K562 (cell line): ENCODE measurements at regions not wholly inside any gene's neighbourhood (a gene's known extent, or its start where the extent isn't known, plus 50 kb on each side); places are given as distances from the start of the nearest gene placed in this dataset.

Experiments used
- ATAC-seq: fragments of 200-7000 bp; cut with Tn5 transposase; 3 replicates; pipeline ENCODE4 v1.9.1; 2020; ENCODE audit warnings: moderate library complexity
- BruUV-seq: library from RNA; stranded (reverse); fragments of 400-500 nt; replicated peaks from 2 replicates; lab custom pipeline; 2021; lab: Mats Ljungman, UMichigan
- CTCF ChIA-PET: fragments of 300-600 bp; formaldehyde crosslinking; extraction: SDS; loops from one replicate; lab custom pipeline; 2021; ENCODE audit warnings: low intra/inter-chr PET ratio; lab: Yijun Ruan, JAX
- POLR2A ChIA-PET: fragments of 300-600, 350-650 bp; sonication (Branson Sonifier 250); formaldehyde crosslinking; extraction: SDS; loops from one replicate; lab custom pipeline; 2021; ENCODE audit warnings: antibody characterized with exemption, inconsistent platforms; lab: Yijun Ruan, JAX
- DNase-seq, 4 experiments: peaks; one replicate each; pipeline versions ENCODE4 v3.0.0 to v3.0.0-alpha.2; 2011 to 2018; ENCODE audit warnings: low spot score in 3 of 4, mixed read lengths in 3 of 4; ENCODE audit errors: extremely low read depth in 1 of 4
- FAIRE-seq: peaks from 2 replicates; lab custom pipeline; 2011; peaks lifted over from hg19 to GRCh38; lab: Jason Lieb, UNC
- H2AFZ ChIP-seq: 2 replicates; pipeline ENCODE4 v1.6.0; 2011; ENCODE audit warnings: low read depth, low read length, control low read depth, inconsistent platforms
- H3K27ac ChIP-seq: fragments of 200-600 bp; 3 replicates; pipeline ENCODE4 v1.8.0; 2011; ENCODE audit warnings: low read depth, mild to moderate bottlenecking, control low read depth, inconsistent platforms, low read length, moderate library complexity, mixed read lengths; ENCODE audit errors: extremely low read depth
- H3K27me3 ChIP-seq, 2 experiments: fragments of 300-600 bp in 1 of 2; 2 replicates in 1 of 2; 3 replicates in 1 of 2; pipeline versions ENCODE4 v1.6.0 to v1.8.0; 2011; ENCODE audit warnings: inconsistent platforms in 2 of 2, low read length in 2 of 2, mild to moderate bottlenecking in 1 of 2, mixed read lengths in 1 of 2, moderate library complexity in 1 of 2; ENCODE audit not compliant: control insufficient read depth in 2 of 2, insufficient read depth in 2 of 2
- H3K36me3 ChIP-seq: fragments of 300-600 bp; 3 replicates; pipeline ENCODE4 v1.8.0; 2011; ENCODE audit warnings: mild to moderate bottlenecking, low read length, inconsistent platforms; ENCODE audit not compliant: control insufficient read depth, insufficient read depth
- H3K4me1 ChIP-seq, 2 experiments: fragments of 200-600 bp in 1 of 2; replicated peaks in 1 of 2; 2 replicates in 1 of 2; 3 replicates in 1 of 2; pipeline versions ENCODE4 v1.5.1 to v1.8.0; 2011; ENCODE audit warnings: inconsistent platforms in 2 of 2, low read length in 2 of 2, mild to moderate bottlenecking in 1 of 2, mixed read lengths in 1 of 2, moderate library complexity in 1 of 2; ENCODE audit not compliant: control insufficient read depth in 2 of 2, insufficient read depth in 2 of 2
- H3K4me2 ChIP-seq: 2 replicates; pipeline ENCODE4 v1.6.1; 2011; ENCODE audit warnings: low read length, control low read depth, inconsistent platforms, mixed read lengths; ENCODE audit not compliant: insufficient read depth
- H3K4me3 ChIP-seq: fragments of 200-600 bp; sonication (generic), shearing (Covaris generic); 2 replicates; pipeline ENCODE4 v1.5.1; 2016; ENCODE audit warnings: control low read depth, inconsistent platforms
- H3K79me2 ChIP-seq: fragments of 200-600 bp; 3 replicates; pipeline ENCODE4 v1.8.0; 2011; ENCODE audit warnings: low read length, inconsistent platforms; ENCODE audit not compliant: control insufficient read depth, insufficient read depth
- H3K9ac ChIP-seq, 2 experiments: 2 replicates each; pipeline versions ENCODE4 v1.6.0 to v1.6.1; 2011; ENCODE audit warnings: low read depth in 2 of 2, low read length in 2 of 2, control low read depth in 1 of 2, inconsistent platforms in 1 of 2, mild to moderate bottlenecking in 1 of 2, mixed read lengths in 1 of 2; ENCODE audit not compliant: insufficient read depth in 1 of 2
- H3K9me1 ChIP-seq: one replicate; pipeline ENCODE4 v1.6.0; 2011; ENCODE audit warnings: inconsistent platforms, mild to moderate bottlenecking, low read length, moderate library complexity; ENCODE audit not compliant: control insufficient read depth, insufficient read depth
- H3K9me3 ChIP-seq: replicated peaks from 2 replicates; pipeline ENCODE4 v1.5.1; 2011; ENCODE audit warnings: low read depth, low read length, inconsistent platforms; ENCODE audit not compliant: control insufficient read depth, insufficient read depth
- H4K20me1 ChIP-seq: replicated peaks from 2 replicates; pipeline ENCODE4 v1.6.1; 2011; ENCODE audit warnings: low read length, inconsistent platforms, mixed read lengths; ENCODE audit not compliant: control insufficient read depth, insufficient read depth
- PCBP2 ChIP-seq: fragments of 200-400 bp; formaldehyde crosslinking; IDR thresholded peaks from 2 replicates; pipeline ENCODE4 v1.6.1; 2018; ENCODE audit warnings: low read length, low read depth, mild to moderate bottlenecking, moderate library complexity; ENCODE audit not compliant: poor library complexity, severe bottlenecking
- REST ChIP-seq, 2 experiments: fragments of 450-650 bp; formaldehyde crosslinking in 1 of 2; IDR thresholded peaks; 2 replicates each; pipeline versions ENCODE4 v1.4.0 to v1.6.1; 2014 to 2020; ENCODE audit warnings: mild to moderate bottlenecking in 2 of 2, borderline replicate concordance in 1 of 2, low read depth in 1 of 2
- in situ Hi-C: fragments of 300-500 bp; cut with MboI; formaldehyde crosslinking; loops from 4 replicates; pipeline ENCODE4 v1.15.0; 2018; ENCODE audit warnings: inconsistent platforms, mixed read lengths
- intact Hi-C: fragments of 100-400 bp; cut with micrococcal nuclease; formaldehyde crosslinking; loops from 2 replicates; pipeline ENCODE4 v1.14.2; 2022
- TF ChIP-seq, protein P1 (sequence below): fragments of 450-650 bp; IDR thresholded peaks from one replicate; pipeline ENCODE4 v1.6.1; 2018; ENCODE audit warnings: mild to moderate bottlenecking, moderate library complexity; ENCODE audit not compliant: partially characterized antibody
- TF ChIP-seq, protein P2 (sequence below): IDR thresholded peaks from 3 replicates; pipeline ENCODE4 v1.6.1; 2011; ENCODE audit warnings: borderline replicate concordance, mild to moderate bottlenecking, moderate library complexity; ENCODE audit not compliant: insufficient read length; ENCODE audit errors: extremely low read depth

GRCh38 chrY:19098349-19098748 is 324.8 kb upstream of the HSFY2 start (continued):
- TF ChIP-seq REST (IDR thresholded peaks at IDR 0.05; ENCODE audit: borderline replicate concordance) = no peak
- no peak for TF ChIP-seq REST (CRISPR knock-in tag; IDR thresholded peaks at IDR 0.05; ENCODE audit: low read depth)
- no peak for TF ChIP-seq PCBP2

DNA sequence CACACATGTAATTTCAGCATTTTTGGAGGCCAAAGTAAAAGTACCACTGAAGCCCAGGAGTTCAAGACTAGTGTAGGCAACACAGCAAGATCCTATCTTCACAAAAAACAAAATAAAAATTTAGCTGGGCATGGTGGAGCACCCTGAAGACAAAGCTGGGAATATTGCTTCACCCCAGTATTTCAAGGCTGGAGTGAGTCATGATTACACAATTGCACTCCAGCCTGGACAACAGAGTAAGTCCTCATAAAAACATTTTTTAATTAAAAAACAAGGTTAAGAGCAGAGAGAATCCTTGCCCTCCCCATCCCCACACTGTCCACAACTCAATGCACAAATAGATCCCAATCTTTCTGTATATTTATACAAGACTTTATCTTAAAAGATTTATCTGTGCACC is 321.9 kb upstream of the HSFY2 start:
- Histone ChIP-seq H3K79me2 (no peaks in the 10 kb centered on the region), H3K9me3 (no peaks in the 10 kb centered on the region), H3K9ac (no peak overlapping the region), H3K27me3 (no peaks in the 10 kb centered on the region), H3K4me1 (no peaks in the 10 kb centered on the region), H2AFZ (no peak overlapping the region), H4K20me1 (no peaks in the 10 kb centered on the region), H3K9me1 (no peaks in the 10 kb centered on the region), H3K27ac (no peak overlapping the region), H3K4me3 (no peak overlapping the region), H3K4me2 (no peak overlapping the region), H3K36me3 (no peaks in the 10 kb centered on the region)
- DNase-seq = no peak
- ATAC-seq = no peak
- in situ Hi-C loops (no loop called here), intact Hi-C loops (no loop called here)
- no TSS peak for BruUV-seq
- no peak for FAIRE-seq
- ChIA-PET CTCF (no interaction called here), POLR2A (no interaction called here)
- TF ChIP-seq, protein P1, sequence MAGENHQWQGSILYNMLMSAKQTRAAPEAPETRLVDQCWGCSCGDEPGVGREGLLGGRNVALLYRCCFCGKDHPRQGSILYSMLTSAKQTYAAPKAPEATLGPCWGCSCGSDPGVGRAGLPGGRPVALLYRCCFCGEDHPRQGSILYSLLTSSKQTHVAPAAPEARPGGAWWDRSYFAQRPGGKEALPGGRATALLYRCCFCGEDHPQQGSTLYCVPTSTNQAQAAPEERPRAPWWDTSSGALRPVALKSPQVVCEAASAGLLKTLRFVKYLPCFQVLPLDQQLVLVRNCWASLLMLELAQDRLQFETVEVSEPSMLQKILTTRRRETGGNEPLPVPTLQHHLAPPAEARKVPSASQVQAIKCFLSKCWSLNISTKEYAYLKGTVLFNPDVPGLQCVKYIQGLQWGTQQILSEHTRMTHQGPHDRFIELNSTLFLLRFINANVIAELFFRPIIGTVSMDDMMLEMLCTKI = no peak
- TF ChIP-seq, protein P2, sequence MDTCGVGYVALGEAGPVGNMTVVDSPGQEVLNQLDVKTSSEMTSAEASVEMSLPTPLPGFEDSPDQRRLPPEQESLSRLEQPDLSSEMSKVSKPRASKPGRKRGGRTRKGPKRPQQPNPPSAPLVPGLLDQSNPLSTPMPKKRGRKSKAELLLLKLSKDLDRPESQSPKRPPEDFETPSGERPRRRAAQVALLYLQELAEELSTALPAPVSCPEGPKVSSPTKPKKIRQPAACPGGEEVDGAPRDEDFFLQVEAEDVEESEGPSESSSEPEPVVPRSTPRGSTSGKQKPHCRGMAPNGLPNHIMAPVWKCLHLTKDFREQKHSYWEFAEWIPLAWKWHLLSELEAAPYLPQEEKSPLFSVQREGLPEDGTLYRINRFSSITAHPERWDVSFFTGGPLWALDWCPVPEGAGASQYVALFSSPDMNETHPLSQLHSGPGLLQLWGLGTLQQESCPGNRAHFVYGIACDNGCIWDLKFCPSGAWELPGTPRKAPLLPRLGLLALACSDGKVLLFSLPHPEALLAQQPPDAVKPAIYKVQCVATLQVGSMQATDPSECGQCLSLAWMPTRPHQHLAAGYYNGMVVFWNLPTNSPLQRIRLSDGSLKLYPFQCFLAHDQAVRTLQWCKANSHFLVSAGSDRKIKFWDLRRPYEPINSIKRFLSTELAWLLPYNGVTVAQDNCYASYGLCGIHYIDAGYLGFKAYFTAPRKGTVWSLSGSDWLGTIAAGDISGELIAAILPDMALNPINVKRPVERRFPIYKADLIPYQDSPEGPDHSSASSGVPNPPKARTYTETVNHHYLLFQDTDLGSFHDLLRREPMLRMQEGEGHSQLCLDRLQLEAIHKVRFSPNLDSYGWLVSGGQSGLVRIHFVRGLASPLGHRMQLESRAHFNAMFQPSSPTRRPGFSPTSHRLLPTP = no peak
